Smooth muscle cell (in vitro differentiated cells): ENCODE measurements at regions not wholly inside any gene's neighbourhood (a gene's known extent, or its start where the extent isn't known, plus 50 kb on each side); places are given as distances from the start of the nearest gene placed in this dataset.

Experiments used
- DNase-seq: peaks from one replicate; lab custom pipeline; 2025; ENCODE audit not compliant: unreplicated experiment; lab: John Stamatoyannopoulos, UW
- H2AFZ ChIP-seq: fragments of 200-600 bp; sonication (generic); 2 replicates; pipeline ENCODE4 v1.6.0; 2016; ENCODE audit warnings: antibody characterized with exemption, low read depth, mild to moderate bottlenecking
- H3F3A ChIP-seq: fragments of 200-600 bp; sonication (generic); 2 replicates; pipeline ENCODE4 v1.6.0; 2017; ENCODE audit warnings: antibody characterized with exemption, low read depth
- H3K27ac ChIP-seq: fragments of 200-600 bp; sonication (generic); 2 replicates; pipeline ENCODE4 v1.5.1; 2016; ENCODE audit warnings: low read depth, mild to moderate bottlenecking
- H3K27me3 ChIP-seq: fragments of 200-600 bp; sonication (generic); 2 replicates; pipeline ENCODE4 v1.6.1; 2016; ENCODE audit warnings: low read depth, mild to moderate bottlenecking
- H3K36me3 ChIP-seq: fragments of 200-600 bp; sonication (generic); 2 replicates; pipeline ENCODE4 v1.5.1; 2016; ENCODE audit warnings: low read depth
- H3K4me1 ChIP-seq: fragments of 200-600 bp; sonication (generic); 2 replicates; pipeline ENCODE4 v1.5.1; 2016; ENCODE audit warnings: low read depth
- H3K4me2 ChIP-seq: fragments of 200-600 bp; sonication (generic); 2 replicates; pipeline ENCODE4 v1.6.0; 2016; ENCODE audit warnings: mild to moderate bottlenecking
- H3K4me3 ChIP-seq: fragments of 200-600 bp; sonication (generic); 2 replicates; pipeline ENCODE4 v1.5.1; 2016; ENCODE audit warnings: mild to moderate bottlenecking
- H3K79me2 ChIP-seq: fragments of 200-600 bp; sonication (generic); 2 replicates; pipeline ENCODE4 v1.6.0; 2016; ENCODE audit warnings: low read depth, mild to moderate bottlenecking
- H3K9ac ChIP-seq: fragments of 200-600 bp; sonication (generic); 2 replicates; pipeline ENCODE4 v1.6.0; 2016; ENCODE audit warnings: low read depth
- H3K9me3 ChIP-seq: fragments of 200-600 bp; sonication (generic); replicated peaks from 2 replicates; pipeline ENCODE4 v1.5.1; 2016; ENCODE audit warnings: low read depth
- H4K20me1 ChIP-seq: fragments of 200-600 bp; sonication (generic); 2 replicates; pipeline ENCODE4 v1.6.0; 2016; ENCODE audit warnings: low read depth
- WGBS: methylation state at CpG from one replicate; pipeline ENCODE4 v1.1.7; 2016; ENCODE audit warnings: low lambda C conversion rate; 5-methylcytosine and 5-hydroxymethylcytosine counted together
- TF ChIP-seq, protein P1 (sequence below): fragments of 200-600 bp; sonication (generic); IDR thresholded peaks from 2 replicates; pipeline ENCODE4 v1.5.1; 2017; ENCODE audit warnings: borderline replicate concordance, mild to moderate bottlenecking, antibody characterized with exemption; ENCODE audit not compliant: insufficient read depth, poor library complexity, severe bottlenecking

DNA sequence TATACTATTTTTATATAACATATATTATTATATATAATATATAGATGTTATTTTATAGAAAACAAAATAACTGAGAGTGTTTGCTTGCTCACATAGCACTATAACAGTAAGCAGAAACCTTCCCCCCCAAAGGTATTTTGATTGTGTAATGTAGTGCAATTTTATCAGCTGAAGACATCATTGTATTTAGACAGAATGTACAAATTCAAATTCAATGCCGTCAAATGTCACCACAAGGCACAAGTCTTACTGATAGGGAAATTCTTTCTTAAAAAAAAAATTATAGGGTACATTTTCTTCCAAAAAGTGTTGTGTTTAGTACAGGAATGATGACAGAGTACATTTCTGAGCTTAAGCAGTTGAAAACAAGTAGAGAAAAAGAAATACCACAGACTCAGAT, 1147.1 kb upstream of the SPRY2 start:
- no peaks in the 10 kb centered on the region for H4K20me1 ChIP-seq
- TF ChIP-seq, protein P1, sequence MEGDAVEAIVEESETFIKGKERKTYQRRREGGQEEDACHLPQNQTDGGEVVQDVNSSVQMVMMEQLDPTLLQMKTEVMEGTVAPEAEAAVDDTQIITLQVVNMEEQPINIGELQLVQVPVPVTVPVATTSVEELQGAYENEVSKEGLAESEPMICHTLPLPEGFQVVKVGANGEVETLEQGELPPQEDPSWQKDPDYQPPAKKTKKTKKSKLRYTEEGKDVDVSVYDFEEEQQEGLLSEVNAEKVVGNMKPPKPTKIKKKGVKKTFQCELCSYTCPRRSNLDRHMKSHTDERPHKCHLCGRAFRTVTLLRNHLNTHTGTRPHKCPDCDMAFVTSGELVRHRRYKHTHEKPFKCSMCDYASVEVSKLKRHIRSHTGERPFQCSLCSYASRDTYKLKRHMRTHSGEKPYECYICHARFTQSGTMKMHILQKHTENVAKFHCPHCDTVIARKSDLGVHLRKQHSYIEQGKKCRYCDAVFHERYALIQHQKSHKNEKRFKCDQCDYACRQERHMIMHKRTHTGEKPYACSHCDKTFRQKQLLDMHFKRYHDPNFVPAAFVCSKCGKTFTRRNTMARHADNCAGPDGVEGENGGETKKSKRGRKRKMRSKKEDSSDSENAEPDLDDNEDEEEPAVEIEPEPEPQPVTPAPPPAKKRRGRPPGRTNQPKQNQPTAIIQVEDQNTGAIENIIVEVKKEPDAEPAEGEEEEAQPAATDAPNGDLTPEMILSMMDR, result no peak
- WGBS, result 89% methylated on average over 1 of the region's 1 CpG
- H3K27me3 ChIP-seq, result no peaks in the 10 kb centered on the region
- no peaks in the 10 kb centered on the region for H3K9me3 ChIP-seq
- no peak overlapping the region for H3K4me3 ChIP-seq
- no peak for DNase-seq
- H3K79me2 ChIP-seq, result no peaks in the 10 kb centered on the region
- no peak overlapping the region for H2AFZ ChIP-seq
- H3K27ac ChIP-seq, result no peak overlapping the region
- no peaks in the 10 kb centered on the region for H3K36me3 ChIP-seq
- H3K9ac ChIP-seq, result no peak overlapping the region
- H3K4me1 ChIP-seq, result no peaks in the 10 kb centered on the region
- no peaks in the 10 kb centered on the region for H3F3A ChIP-seq
- no peak overlapping the region for H3K4me2 ChIP-seq

GRCh38 chr13:81487151-81487550, 1146.2 kb upstream of the SPRY2 start:
- no peaks in the 10 kb centered on the region for H3K79me2 ChIP-seq
- no peaks in the 10 kb centered on the region for H4K20me1 ChIP-seq
- no peaks in the 10 kb centered on the region for H3F3A ChIP-seq
- H3K4me2 ChIP-seq, result no peak overlapping the region
- TF ChIP-seq, protein P1, result peak; percentile 48
- no peaks in the 10 kb centered on the region for H3K9me3 ChIP-seq
- H3K27ac ChIP-seq, result no peak overlapping the region
- no peak overlapping the region for H3K4me3 ChIP-seq
- no peaks in the 10 kb centered on the region for H3K27me3 ChIP-seq
- H3K36me3 ChIP-seq, result no peaks in the 10 kb centered on the region
- DNase-seq, result no peak
- no peaks in the 10 kb centered on the region for H3K4me1 ChIP-seq
- peak overlapping the region; percentile 18 for H2AFZ ChIP-seq
- 43% methylated on average over 3 of the region's 3 CpGs for WGBS
- no peak overlapping the region for H3K9ac ChIP-seq

- no peak overlapping the region for H3K4me2 ChIP-seq
- 73% methylated on average over 2 of the region's 2 CpGs for WGBS
- no peaks in the 10 kb centered on the region for H3K79me2 ChIP-seq
- no peaks in the 10 kb centered on the region for H3K9me3 ChIP-seq
- no peak overlapping the region for H3K9ac ChIP-seq
- TF ChIP-seq, protein P1, result peak; percentile 4
- no peaks in the 10 kb centered on the region for H3K4me1 ChIP-seq
- no peaks in the 10 kb centered on the region for H3K36me3 ChIP-seq
- H3K27ac ChIP-seq, result no peak overlapping the region
- no peaks in the 10 kb centered on the region for H3K27me3 ChIP-seq
- no peak overlapping the region for H3K4me3 ChIP-seq
- no peak for DNase-seq
- H3F3A ChIP-seq, result no peaks in the 10 kb centered on the region
- H2AFZ ChIP-seq, result no peak overlapping the region
- no peaks in the 10 kb centered on the region for H4K20me1 ChIP-seq
Observed at GRCh38 chr13:81480634-81481033, 1139.7 kb upstream of the SPRY2 start.

- no peak overlapping the region for H3K27ac ChIP-seq
- WGBS, result 81% methylated on average over 3 of the region's 3 CpGs
- H3K27me3 ChIP-seq, result no peaks in the 10 kb centered on the region
- H3K36me3 ChIP-seq, result no peaks in the 10 kb centered on the region
- H3K9me3 ChIP-seq, result no peaks in the 10 kb centered on the region
- no peak overlapping the region for H3K4me2 ChIP-seq
- no peak for DNase-seq
- H3F3A ChIP-seq, result no peaks in the 10 kb centered on the region
- TF ChIP-seq, protein P1, result no peak
- H2AFZ ChIP-seq, result no peak overlapping the region
- H3K4me3 ChIP-seq, result no peak overlapping the region
- no peaks in the 10 kb centered on the region for H3K4me1 ChIP-seq
- H4K20me1 ChIP-seq, result no peaks in the 10 kb centered on the region
- H3K79me2 ChIP-seq, result no peaks in the 10 kb centered on the region
- H3K9ac ChIP-seq, result no peak overlapping the region
Observed at GRCh38 chr13:81473366-81473899, 1132.5 kb upstream of the SPRY2 start.
